SU-DHL-6 (cell line): ENCODE measurements at regions not wholly inside any gene's neighbourhood (a gene's known extent, or its start where the extent isn't known, plus 50 kb on each side); places are given as distances from the start of the nearest gene placed in this dataset.

Source experiments
- H2AFZ ChIP-seq: fragments of 200-600 bp; sonication (generic); 2 replicates; pipeline ENCODE4 v1.6.1; 2014; ENCODE audit warnings: low read depth, mild to moderate bottlenecking, moderate library complexity, mixed read lengths, antibody characterized with exemption, low read length; ENCODE audit not compliant: severe bottlenecking
- H3F3A ChIP-seq: fragments of 200-600 bp; shearing (Covaris generic); 2 replicates; pipeline ENCODE4 v1.6.0; 2016; ENCODE audit warnings: antibody characterized with exemption, mild to moderate bottlenecking; ENCODE audit not compliant: insufficient read depth
- H3K27ac ChIP-seq: fragments of 200-600 bp; sonication (generic); 2 replicates; pipeline ENCODE4 v1.5.1; 2016; ENCODE audit warnings: low read depth, mild to moderate bottlenecking, low read length, moderate library complexity, mixed read lengths
- H3K27me3 ChIP-seq: fragments of 200-600 bp; sonication (generic), shearing (Covaris generic); 2 replicates; pipeline ENCODE4 v1.6.0; 2014; ENCODE audit warnings: mild to moderate bottlenecking, low read length
- H3K36me3 ChIP-seq: fragments of 200-600 bp; sonication (generic); 2 replicates; pipeline ENCODE4 v1.6.1; 2014; ENCODE audit warnings: mild to moderate bottlenecking, low read length, mixed read lengths
- H3K4me2 ChIP-seq: fragments of 300-600, 200-600 bp; shearing (Covaris generic), sonication (generic); 2 replicates; pipeline ENCODE4 v1.6.0; 2014; ENCODE audit warnings: low read length, low read depth, mild to moderate bottlenecking; ENCODE audit not compliant: poor library complexity, severe bottlenecking
- H3K4me3 ChIP-seq: fragments of 200-600 bp; sonication (generic); 2 replicates; pipeline ENCODE4 v1.5.1; 2014; ENCODE audit warnings: antibody characterized with exemption, low read length, mild to moderate bottlenecking, mixed read lengths; ENCODE audit not compliant: insufficient read depth, poor library complexity, severe bottlenecking
- H3K79me2 ChIP-seq: fragments of 200-600 bp; sonication (generic); 2 replicates; pipeline ENCODE4 v1.6.1; 2014; ENCODE audit warnings: mild to moderate bottlenecking, low read length, moderate library complexity; ENCODE audit not compliant: insufficient read depth
- H3K9ac ChIP-seq: fragments of 200-600 bp; sonication (generic); 2 replicates; pipeline ENCODE4 v1.7.0; 2014; ENCODE audit warnings: mild to moderate bottlenecking, low read length
- H3K9me2 ChIP-seq: fragments of 200-600 bp; sonication (generic); replicated peaks from 2 replicates; pipeline ENCODE4 v1.6.1; 2014; ENCODE audit warnings: low read length; ENCODE audit not compliant: insufficient read depth
- H3K9me3 ChIP-seq: fragments of 200-600 bp; sonication (generic); 2 replicates; pipeline ENCODE4 v1.6.1; 2014; ENCODE audit warnings: low read length, mixed read lengths; ENCODE audit not compliant: insufficient read depth
- H4K20me1 ChIP-seq: fragments of 200-600 bp; sonication (generic); 2 replicates; pipeline ENCODE4 v1.6.1; 2014; ENCODE audit warnings: low read depth, mild to moderate bottlenecking, antibody characterized with exemption, low read length, moderate library complexity, mixed read lengths
- EZH2phosphoT487 ChIP-seq: fragments of 200-600 bp; sonication (generic), shearing (Covaris generic); conservative IDR thresholded peaks from 2 replicates; pipeline ENCODE4 v1.6.1; 2018; ENCODE audit warnings: mild to moderate bottlenecking, antibody characterized with exemption, low read length, moderate library complexity, mixed read lengths
- TF ChIP-seq, protein P1 (sequence below): fragments of 200-600 bp; sonication (generic); IDR thresholded peaks from one replicate; pipeline ENCODE4 v1.5.1; 2017; ENCODE audit warnings: antibody characterized with exemption, mild to moderate bottlenecking, low read length, moderate library complexity; ENCODE audit not compliant: insufficient read depth, poor library complexity, severe bottlenecking

DNA sequence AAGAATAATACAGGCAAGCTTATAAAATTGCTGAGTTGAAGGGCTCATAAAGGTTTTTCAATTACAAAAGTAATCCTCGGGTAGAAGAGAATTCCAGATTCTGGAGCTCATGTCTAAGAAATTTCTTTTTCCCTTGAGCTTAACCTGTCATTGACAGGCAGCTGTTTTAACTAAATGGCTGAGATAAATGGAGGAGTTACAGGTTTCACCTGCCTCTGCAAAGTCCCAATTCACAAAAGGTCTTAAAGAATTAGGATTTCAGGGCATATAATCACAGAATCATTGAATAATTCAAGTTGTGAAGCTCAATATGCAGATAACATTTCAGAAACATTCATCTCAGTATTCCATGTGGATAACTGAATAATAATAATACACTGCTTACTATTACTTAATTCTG lies 660.1 kb upstream of the NRSN1 start:
- no peaks in the 10 kb centered on the region for H3K36me3 ChIP-seq
- H3K27me3 ChIP-seq = no peaks in the 10 kb centered on the region
- no peak overlapping the region for H3K4me3 ChIP-seq
- H3K79me2 ChIP-seq = no peaks in the 10 kb centered on the region
- no peak overlapping the region for H3K4me2 ChIP-seq
- TF ChIP-seq, protein P1, sequence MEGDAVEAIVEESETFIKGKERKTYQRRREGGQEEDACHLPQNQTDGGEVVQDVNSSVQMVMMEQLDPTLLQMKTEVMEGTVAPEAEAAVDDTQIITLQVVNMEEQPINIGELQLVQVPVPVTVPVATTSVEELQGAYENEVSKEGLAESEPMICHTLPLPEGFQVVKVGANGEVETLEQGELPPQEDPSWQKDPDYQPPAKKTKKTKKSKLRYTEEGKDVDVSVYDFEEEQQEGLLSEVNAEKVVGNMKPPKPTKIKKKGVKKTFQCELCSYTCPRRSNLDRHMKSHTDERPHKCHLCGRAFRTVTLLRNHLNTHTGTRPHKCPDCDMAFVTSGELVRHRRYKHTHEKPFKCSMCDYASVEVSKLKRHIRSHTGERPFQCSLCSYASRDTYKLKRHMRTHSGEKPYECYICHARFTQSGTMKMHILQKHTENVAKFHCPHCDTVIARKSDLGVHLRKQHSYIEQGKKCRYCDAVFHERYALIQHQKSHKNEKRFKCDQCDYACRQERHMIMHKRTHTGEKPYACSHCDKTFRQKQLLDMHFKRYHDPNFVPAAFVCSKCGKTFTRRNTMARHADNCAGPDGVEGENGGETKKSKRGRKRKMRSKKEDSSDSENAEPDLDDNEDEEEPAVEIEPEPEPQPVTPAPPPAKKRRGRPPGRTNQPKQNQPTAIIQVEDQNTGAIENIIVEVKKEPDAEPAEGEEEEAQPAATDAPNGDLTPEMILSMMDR = no peak
- no peak for TF ChIP-seq EZH2phosphoT487
- H3K9me2 ChIP-seq = no peaks in the 10 kb centered on the region
- H3K9me3 ChIP-seq = no peaks in the 10 kb centered on the region
- H4K20me1 ChIP-seq = no peaks in the 10 kb centered on the region
- no peaks in the 10 kb centered on the region for H3F3A ChIP-seq
- H2AFZ ChIP-seq = no peak overlapping the region
- H3K27ac ChIP-seq = no peak overlapping the region
- H3K9ac ChIP-seq = no peak overlapping the region

DNA sequence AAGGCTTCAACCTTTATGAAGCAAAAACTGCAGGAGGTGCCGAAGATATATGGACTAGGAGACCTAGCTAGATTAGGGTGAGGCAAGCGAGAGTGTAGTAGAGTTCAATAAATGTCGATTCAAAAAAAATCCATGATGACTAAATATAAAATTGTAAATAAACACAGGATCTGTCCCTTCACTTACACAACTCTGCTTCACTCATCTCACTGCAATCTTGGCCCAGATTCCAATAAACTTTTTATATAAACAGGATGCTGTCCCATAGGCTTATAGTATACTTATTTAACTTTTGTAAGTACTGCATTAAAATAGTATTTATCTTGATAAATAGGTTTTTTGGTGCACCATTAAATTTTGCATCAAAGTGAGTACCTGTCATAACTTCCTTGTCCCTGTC lies 648.4 kb upstream of the NRSN1 start:
- no peaks in the 10 kb centered on the region for H3K27me3 ChIP-seq
- no peaks in the 10 kb centered on the region for H3K9me3 ChIP-seq
- H3K4me2 ChIP-seq = no peak overlapping the region
- no peaks in the 10 kb centered on the region for H3K79me2 ChIP-seq
- H3K36me3 ChIP-seq = no peaks in the 10 kb centered on the region
- H4K20me1 ChIP-seq = no peaks in the 10 kb centered on the region
- H3K9me2 ChIP-seq = no peaks in the 10 kb centered on the region
- H3K4me3 ChIP-seq = no peak overlapping the region
- H2AFZ ChIP-seq = no peak overlapping the region
- no peak for TF ChIP-seq EZH2phosphoT487
- TF ChIP-seq, protein P1 = no peak
- H3F3A ChIP-seq = no peaks in the 10 kb centered on the region
- H3K9ac ChIP-seq = no peak overlapping the region
- no peak overlapping the region for H3K27ac ChIP-seq

DNA sequence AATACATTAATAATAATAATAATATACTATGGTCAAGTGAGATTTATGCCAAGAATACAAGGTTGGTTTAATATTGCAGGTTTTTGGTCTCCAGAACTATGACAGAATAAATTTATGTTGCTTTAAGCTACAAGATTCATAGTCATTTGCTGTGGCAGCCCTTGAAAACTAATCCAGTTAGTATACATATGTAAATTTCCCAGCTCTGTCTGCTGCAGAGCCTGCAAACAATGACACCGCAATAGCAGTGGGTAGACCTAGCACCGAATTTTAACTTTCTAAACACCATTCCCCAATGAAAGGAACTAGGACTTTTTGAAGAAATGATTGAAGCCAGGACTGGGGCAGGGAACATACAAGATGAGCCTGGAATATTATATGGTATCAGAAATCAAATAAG lies 647.7 kb upstream of the NRSN1 start:
- H3K79me2 ChIP-seq = no peaks in the 10 kb centered on the region
- TF ChIP-seq EZH2phosphoT487 = no peak
- TF ChIP-seq, protein P1 = no peak
- no peak overlapping the region for H3K27ac ChIP-seq
- no peaks in the 10 kb centered on the region for H3K9me2 ChIP-seq
- H3K36me3 ChIP-seq = no peaks in the 10 kb centered on the region
- no peak overlapping the region for H3K4me3 ChIP-seq
- H3F3A ChIP-seq = no peaks in the 10 kb centered on the region
- H3K4me2 ChIP-seq = no peak overlapping the region
- no peak overlapping the region for H2AFZ ChIP-seq
- H3K27me3 ChIP-seq = no peaks in the 10 kb centered on the region; the same call in 1 of the 2 replicates
- no peaks in the 10 kb centered on the region for H3K9me3 ChIP-seq
- no peaks in the 10 kb centered on the region for H4K20me1 ChIP-seq
- H3K9ac ChIP-seq = no peak overlapping the region

DNA sequence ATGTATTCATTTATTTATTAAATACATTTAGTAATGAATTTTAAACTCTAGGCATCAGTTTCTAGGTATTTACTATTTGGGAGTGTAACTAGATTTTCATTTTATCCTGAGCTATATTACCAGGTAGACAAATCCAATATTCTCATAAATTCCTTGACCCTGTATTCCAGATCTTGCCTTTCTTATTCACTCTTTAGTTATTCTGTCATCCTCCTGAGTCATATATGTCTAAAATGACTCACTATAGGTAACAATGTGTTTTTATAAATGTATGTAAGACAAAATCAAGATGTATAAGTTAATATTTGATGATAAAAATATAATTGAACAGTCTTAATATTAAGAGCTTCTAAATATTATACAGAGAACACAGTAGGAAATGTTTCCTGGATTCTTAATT lies 642.1 kb upstream of the NRSN1 start:
- no peaks in the 10 kb centered on the region for H3F3A ChIP-seq
- no peaks in the 10 kb centered on the region; the same call in 1 of the 2 replicates for H3K36me3 ChIP-seq
- TF ChIP-seq, protein P1 = no peak
- no peak for TF ChIP-seq EZH2phosphoT487
- H3K9ac ChIP-seq = no peak overlapping the region
- H3K9me2 ChIP-seq = no peaks in the 10 kb centered on the region
- H3K79me2 ChIP-seq = no peaks in the 10 kb centered on the region
- H3K4me2 ChIP-seq = no peak overlapping the region
- no peak overlapping the region for H3K27ac ChIP-seq
- H2AFZ ChIP-seq = no peak overlapping the region
- no peak overlapping the region for H3K4me3 ChIP-seq
- no peaks in the 10 kb centered on the region; the same call in 1 of the 2 replicates for H3K27me3 ChIP-seq
- no peaks in the 10 kb centered on the region; the same call in 1 of the 2 replicates for H4K20me1 ChIP-seq
- H3K9me3 ChIP-seq = no peaks in the 10 kb centered on the region
